GM12875 (cell line): ENCODE measurements at regions not wholly inside any gene's neighbourhood (a gene's known extent, or its start where the extent isn't known, plus 50 kb on each side); places are given as distances from the start of the nearest gene placed in this dataset.

Experiments used
- H3K4me3 ChIP-seq: one replicate; pipeline ENCODE4 v1.5.1; 2011; ENCODE audit warnings: low read depth, low read length, control low read depth
- TF ChIP-seq, protein P1 (sequence below): IDR thresholded peaks from 2 replicates; pipeline ENCODE4 v1.5.1; 2011; ENCODE audit warnings: low read depth, mild to moderate bottlenecking, control low read depth, inconsistent platforms, low read length, moderate library complexity, borderline replicate concordance; ENCODE audit not compliant: insufficient read depth

DNA sequence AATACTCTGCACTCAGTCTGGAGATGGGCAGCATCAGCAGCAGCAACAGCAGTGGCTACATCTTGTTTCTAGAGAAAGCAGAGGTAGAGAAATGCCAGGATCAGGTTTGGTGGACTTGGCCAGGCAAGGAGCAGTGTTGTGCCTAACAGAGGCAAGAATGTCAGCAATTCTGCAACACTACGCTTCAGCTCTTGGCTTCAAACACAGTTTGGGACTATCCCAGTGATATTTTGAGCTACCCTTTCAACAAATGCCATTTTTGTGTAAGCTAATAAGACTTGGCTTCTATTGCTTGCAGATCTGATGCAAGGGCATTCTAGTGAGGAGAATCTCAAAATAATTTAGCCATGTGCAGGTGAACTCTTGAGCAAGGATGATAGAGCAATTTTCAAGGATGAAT is 271.3 kb downstream of the PCDH20 start:
- TF ChIP-seq, protein P1, sequence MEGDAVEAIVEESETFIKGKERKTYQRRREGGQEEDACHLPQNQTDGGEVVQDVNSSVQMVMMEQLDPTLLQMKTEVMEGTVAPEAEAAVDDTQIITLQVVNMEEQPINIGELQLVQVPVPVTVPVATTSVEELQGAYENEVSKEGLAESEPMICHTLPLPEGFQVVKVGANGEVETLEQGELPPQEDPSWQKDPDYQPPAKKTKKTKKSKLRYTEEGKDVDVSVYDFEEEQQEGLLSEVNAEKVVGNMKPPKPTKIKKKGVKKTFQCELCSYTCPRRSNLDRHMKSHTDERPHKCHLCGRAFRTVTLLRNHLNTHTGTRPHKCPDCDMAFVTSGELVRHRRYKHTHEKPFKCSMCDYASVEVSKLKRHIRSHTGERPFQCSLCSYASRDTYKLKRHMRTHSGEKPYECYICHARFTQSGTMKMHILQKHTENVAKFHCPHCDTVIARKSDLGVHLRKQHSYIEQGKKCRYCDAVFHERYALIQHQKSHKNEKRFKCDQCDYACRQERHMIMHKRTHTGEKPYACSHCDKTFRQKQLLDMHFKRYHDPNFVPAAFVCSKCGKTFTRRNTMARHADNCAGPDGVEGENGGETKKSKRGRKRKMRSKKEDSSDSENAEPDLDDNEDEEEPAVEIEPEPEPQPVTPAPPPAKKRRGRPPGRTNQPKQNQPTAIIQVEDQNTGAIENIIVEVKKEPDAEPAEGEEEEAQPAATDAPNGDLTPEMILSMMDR, result no peak

DNA sequence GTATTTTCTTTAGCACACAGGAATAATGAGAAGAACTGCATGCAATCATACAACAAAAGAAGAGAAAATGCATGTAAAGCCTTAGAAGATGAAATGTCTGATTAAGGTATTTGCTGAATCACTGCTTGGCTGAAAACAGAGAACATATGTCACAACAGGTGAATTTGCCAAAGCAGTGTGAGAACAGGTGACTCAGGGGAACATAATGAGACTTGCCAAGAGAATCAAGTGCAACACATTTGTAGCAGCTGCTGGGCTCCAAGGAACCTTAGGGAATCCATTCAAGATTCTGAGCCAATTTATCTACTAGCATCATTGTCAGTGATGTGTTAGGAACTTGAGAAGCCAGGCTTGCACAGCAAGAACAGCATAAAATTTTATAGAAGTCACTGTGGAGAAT is 273.1 kb downstream of the PCDH20 start:
- TF ChIP-seq, protein P1, result no peak
- no peak overlapping the region for H3K4me3 ChIP-seq

More for the DNA sequence above, 271.3 kb downstream of the PCDH20 start:
- no peak overlapping the region for H3K4me3 ChIP-seq

DNA sequence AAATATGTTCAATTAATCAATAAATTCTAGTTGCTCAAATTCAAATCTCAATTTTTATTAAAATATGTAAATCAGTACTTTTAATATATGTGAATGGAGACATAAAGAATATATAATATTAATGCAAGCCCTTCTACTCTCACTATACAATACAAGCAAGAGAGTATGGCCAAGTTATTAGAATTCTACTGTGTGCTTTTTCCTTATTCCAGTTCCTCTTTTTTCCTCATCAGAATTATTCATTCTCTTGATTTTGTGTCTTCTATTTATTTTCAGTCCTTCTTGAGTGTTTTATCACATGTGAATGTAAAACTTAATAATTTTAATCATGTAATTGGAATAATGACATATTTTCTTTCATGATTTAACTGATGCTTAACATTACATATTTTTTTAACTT is 276.8 kb downstream of the PCDH20 start:
- TF ChIP-seq, protein P1, result no peak
- H3K4me3 ChIP-seq, result no peak overlapping the region

DNA sequence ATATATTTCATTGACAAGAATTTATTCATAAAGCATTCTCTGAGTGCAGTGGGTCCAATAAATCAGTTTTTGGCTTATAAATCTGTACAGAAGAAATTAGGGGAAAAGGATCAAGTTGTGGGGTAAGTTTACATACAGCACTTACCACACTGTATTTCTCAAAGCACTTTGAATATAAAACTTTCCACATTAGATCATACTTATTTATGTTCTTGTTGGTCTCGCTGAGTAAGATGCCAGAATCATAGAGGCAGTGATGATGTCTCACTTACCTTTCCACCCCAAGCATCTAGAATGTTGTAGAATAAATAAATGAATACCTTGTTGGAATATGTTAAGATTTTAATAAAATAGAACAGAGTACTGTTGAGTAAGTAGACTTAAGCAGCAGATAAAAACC is 279.1 kb downstream of the PCDH20 start:
- TF ChIP-seq, protein P1, result no peak
- no peak overlapping the region for H3K4me3 ChIP-seq

DNA sequence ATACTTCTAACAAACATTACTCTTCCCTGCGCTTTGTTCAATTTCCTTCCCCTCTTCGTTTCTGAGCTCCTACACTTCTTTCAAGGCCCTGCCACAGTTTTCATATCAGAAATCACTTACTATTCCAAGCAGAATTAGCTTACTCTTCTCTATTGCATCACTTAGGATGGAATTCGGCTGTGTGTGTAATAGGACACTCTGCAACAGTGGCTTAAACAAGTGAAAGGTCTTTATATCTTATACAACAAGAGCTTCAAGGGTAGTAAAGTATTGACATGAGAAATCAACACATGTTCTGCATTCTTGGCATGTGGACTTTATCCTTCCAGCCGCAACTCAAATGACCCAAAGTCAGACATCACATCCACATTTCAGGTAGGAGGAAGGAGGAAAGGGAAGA is 279.6 kb downstream of the PCDH20 start:
- TF ChIP-seq, protein P1, result no peak
- no peak overlapping the region for H3K4me3 ChIP-seq

DNA sequence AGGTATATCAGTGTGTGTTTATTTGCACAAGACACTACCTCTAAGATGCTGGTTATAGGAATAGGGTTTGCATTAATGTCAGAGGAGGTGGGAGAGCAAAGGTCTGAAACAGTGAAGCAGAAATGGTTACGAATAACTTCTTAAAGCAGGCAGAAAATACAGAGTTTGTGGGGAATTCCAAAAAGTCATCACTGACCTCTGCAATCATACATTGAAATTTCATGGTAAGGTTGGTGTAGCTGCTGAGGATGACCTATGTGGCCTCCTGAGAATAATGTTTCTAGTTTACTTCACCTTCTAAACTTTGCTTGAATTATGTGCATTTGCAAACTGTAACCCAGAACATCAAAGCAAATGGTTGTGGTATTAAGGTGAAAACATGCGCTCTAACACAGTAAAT is 280.1 kb downstream of the PCDH20 start:
- TF ChIP-seq, protein P1, result no peak
- H3K4me3 ChIP-seq, result no peak overlapping the region

DNA sequence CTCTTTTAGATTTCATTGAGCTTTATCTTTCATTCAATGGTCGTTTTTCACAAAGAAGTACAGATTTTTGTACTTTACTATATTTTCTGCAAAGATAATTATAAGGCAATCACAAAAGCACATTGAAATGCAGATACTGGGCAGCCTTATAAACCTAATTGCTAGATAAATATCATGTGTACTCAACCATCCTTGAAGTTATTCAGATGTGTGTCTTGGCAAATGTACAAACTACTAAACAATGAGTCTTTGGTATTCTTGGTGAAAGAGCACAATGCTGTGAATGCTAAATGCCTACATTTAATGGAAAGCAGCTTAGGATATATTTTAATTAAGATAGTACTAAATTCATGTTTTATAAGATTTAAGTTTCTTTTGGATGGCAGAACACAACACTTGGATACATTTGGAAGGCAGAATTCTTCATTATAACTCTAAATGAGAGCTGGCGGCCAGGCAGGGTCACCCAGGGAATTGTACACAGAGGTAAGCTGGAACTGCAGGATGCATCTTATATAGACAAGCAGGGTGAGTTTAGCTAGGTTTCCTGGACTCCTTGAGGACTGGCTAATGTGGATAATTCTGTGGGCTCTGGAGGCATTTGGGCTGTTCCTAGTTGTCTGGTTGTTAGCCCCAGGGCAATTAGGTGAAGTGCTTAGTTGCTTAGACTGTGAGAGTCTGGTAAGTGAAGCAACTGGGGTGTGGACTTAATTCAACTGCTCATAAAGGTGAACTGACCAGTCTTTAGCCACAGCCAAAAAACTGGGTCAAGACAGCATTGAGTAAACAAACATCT is 286.6 kb downstream of the PCDH20 start:
- TF ChIP-seq, protein P1, result no peak
- no peak overlapping the region for H3K4me3 ChIP-seq
